GM13977 (cell line): ENCODE measurements at regions not wholly inside any gene's neighbourhood (a gene's known extent, or its start where the extent isn't known, plus 50 kb on each side); places are given as distances from the start of the nearest gene placed in this dataset.
A peak's percentile ranks its signal among the peaks of the same experiment; 100 is the strongest.

Experiments used
- DNase-seq: peaks from one replicate; pipeline ENCODE4 v3.0.0; 2012; ENCODE audit warnings: low spot score
- CTCF ChIP-seq: IDR thresholded peaks from 2 replicates; pipeline ENCODE4 v1.5.1; 2012; ENCODE audit warnings: mild to moderate bottlenecking, control low read depth; ENCODE audit not compliant: insufficient read depth; ENCODE audit errors: extremely low read depth, missing control alignments
- in situ Hi-C: fragments of 300-500 bp; cut with MboI; formaldehyde crosslinking; loops from one replicate; pipeline ENCODE4 v1.12.0; 2022; ENCODE audit warnings: low sequenced_read_pairs, low pct_unique_long_range_greater_than_20kb, mixed read lengths, inconsistent platforms; ENCODE audit not compliant: unreplicated experiment

- TF ChIP-seq CTCF = no peak
- DNase-seq = no peak
- in situ Hi-C loops = no loop called here
These were observed 78.7 kb downstream of the CXCL12 start for GRCh38 chr10:44306147-44306710.

- in situ Hi-C loops = no loop called here
- no peak for TF ChIP-seq CTCF
- DNase-seq = no peak
These were observed 83.0 kb downstream of the CXCL12 start for GRCh38 chr10:44301781-44302355.

GRCh38 chr10:44300666-44301649 is 83.9 kb downstream of the CXCL12 start:
- in situ Hi-C loops = no loop called here
- TF ChIP-seq CTCF = no peak
- DNase-seq = peak; percentile 57

- no peak for DNase-seq
- in situ Hi-C loops = loop anchor here (25.0 kb wide), 1 partner anchor 111 kb away; no protein-coding TSS in a partner anchor
- TF ChIP-seq CTCF = no peak
These were observed 86.2 kb downstream of the CXCL12 start for GRCh38 chr10:44298713-44299112.

GRCh38 chr10:44297963-44298362 is 86.9 kb downstream of the CXCL12 start:
- TF ChIP-seq CTCF = no peak
- in situ Hi-C loops = loop anchor here (25.0 kb wide), 1 partner anchor 111 kb away; no protein-coding TSS in a partner anchor
- no peak for DNase-seq

GRCh38 chr10:44295644-44296241 is 89.2 kb downstream of the CXCL12 start:
- no peak for DNase-seq
- in situ Hi-C loops = loop anchor here (25.0 kb wide), 1 partner anchor 108 kb away; no protein-coding TSS in a partner anchor
- TF ChIP-seq CTCF = no peak
